Upper lobe of left lung (tissue), 6 donors: ENCODE measurements at regions not wholly inside any gene's neighbourhood (a gene's known extent, or its start where the extent isn't known, plus 50 kb on each side); places are given as distances from the start of the nearest gene placed in this dataset.

Source experiments
- ATAC-seq, 2 donors: fragments of 200-7000 bp; cut with Tn5 transposase; one replicate each; pipeline ENCODE4 v1.9.1; 2022; ENCODE audit warnings: mild to moderate bottlenecking in 2 of 2, moderate library complexity in 2 of 2; ENCODE audit not compliant: low FRiP score in 2 of 2
- DNase-seq, 2 donors: peaks; one replicate each; pipeline ENCODE4 v3.0.0-alpha.2; 2019 to 2020
- H3K27ac ChIP-seq, 4 donors: fragments of 200-600 bp; sonication (generic); one replicate each; pipeline ENCODE4 v1.5.1; 2016 to 2019
- H3K27me3 ChIP-seq, 4 donors: fragments of 200-600 bp; sonication (generic); one replicate each; pipeline ENCODE4 v1.5.1; 2017 to 2019
- H3K36me3 ChIP-seq, 4 donors: fragments of 200-600 bp; sonication (generic); one replicate each; pipeline ENCODE4 v1.5.1; 2016 to 2019
- H3K4me1 ChIP-seq, 4 donors: fragments of 200-600 bp; sonication (generic); one replicate each; pipeline ENCODE4 v1.5.1; 2018 to 2019
- H3K4me3 ChIP-seq, 4 donors: fragments of 200-600 bp; sonication (generic); one replicate each; pipeline ENCODE4 v1.5.1; 2017 to 2019; ENCODE audit warnings: mild to moderate bottlenecking in 2 of 4, moderate library complexity in 1 of 4
- H3K9me3 ChIP-seq, 4 donors: fragments of 200-600 bp; sonication (generic); one replicate each; pipeline ENCODE4 v1.5.1; 2018 to 2019
- CTCF ChIP-seq, 6 experiments: fragments of 450-650 bp in 4 of 6; fragments of 200-600 bp in 2 of 6; sonication (generic) in 2 of 6; IDR thresholded peaks; one replicate each; pipeline ENCODE4 v1.5.1; 2016 to 2019; ENCODE audit warnings: antibody characterized with exemption in 6 of 6
- EP300 ChIP-seq, 4 donors: sonication (generic); formaldehyde crosslinking; IDR thresholded peaks; one replicate each; pipeline ENCODE4 v1.5.1; 2017; ENCODE audit warnings: antibody characterized with exemption in 4 of 4, control low read depth in 2 of 4
- POLR2A ChIP-seq, 4 donors: fragments of 450-650 bp; IDR thresholded peaks; one replicate each; pipeline ENCODE4 v1.5.1; 2016 to 2017; ENCODE audit warnings: antibody characterized with exemption in 4 of 4, mild to moderate bottlenecking in 2 of 4
- POLR2AphosphoS5 ChIP-seq, 2 donors: sonication (generic); formaldehyde crosslinking; IDR thresholded peaks; one replicate each; pipeline ENCODE4 v1.5.1; 2017; ENCODE audit warnings: antibody characterized with exemption in 2 of 2
- WGBS, 2 donors: methylation state at CpG; one replicate each; pipeline ENCODE4 v1.1.5; 2017 to 2018; 5-methylcytosine and 5-hydroxymethylcytosine counted together
- donor health status: DM: no; HTN: no; CAD: no; lungs with moderate emphysema.
- donor health status: DM: no; HTN: yes; CAD: no; lungs with severe emphysema.

- no peak for DNase-seq
Observed at GRCh38 chr2:239902749-239903201, 122.4 kb downstream of the NDUFA10 start.

GRCh38 chr2:239898292-239898925 is 126.7 kb downstream of the NDUFA10 start:
- Histone ChIP-seq H3K36me3 (no peaks in the 10 kb centered on the region), H3K27ac (no peak overlapping the region), H3K9me3 (no peaks in the 10 kb centered on the region), H3K4me1 (no peaks in the 10 kb centered on the region), H3K27me3 (no peaks in the 10 kb centered on the region), H3K4me3 (no peak overlapping the region)
- ATAC-seq (no peak), DNase-seq (no peak)
- TF ChIP-seq CTCF (IDR thresholded peaks at IDR 0.05) (no peak), POLR2AphosphoS5 (IDR thresholded peaks at IDR 0.05) (no peak)
- whole genome bisulfite sequencing, 2 donors: 85 to 91% methylated on average over 11 to 12 of the region's 13 CpGs

More at GRCh38 chr2:239902749-239903201, 122.4 kb downstream of the NDUFA10 start:
- Histone ChIP-seq H3K9me3 (no peaks in the 10 kb centered on the region), H3K27me3 (no peaks in the 10 kb centered on the region), H3K36me3 (no peaks in the 10 kb centered on the region), H3K27ac (no peak overlapping the region), H3K4me1 (no peaks in the 10 kb centered on the region), H3K4me3 (no peak overlapping the region)
- WGBS, 2 donors: 55 to 59% methylated on average over 5 to 11 of the region's 11 CpGs
- TF ChIP-seq POLR2AphosphoS5 (IDR thresholded peaks at IDR 0.05): no peak
- TF ChIP-seq CTCF (IDR thresholded peaks at IDR 0.05): no peak
- no peak for TF ChIP-seq EP300 (IDR thresholded peaks at IDR 0.05)
- TF ChIP-seq POLR2A (IDR thresholded peaks at IDR 0.05): no peak
- ATAC-seq: no peak

GRCh38 chr2:239897596-239898235 is 127.4 kb downstream of the NDUFA10 start:
- H3K36me3 ChIP-seq: no peaks in the 10 kb centered on the region
- DNase-seq (no peak), ATAC-seq (no peak)

GRCh38 chr2:239896075-239896474 is 129.1 kb downstream of the NDUFA10 start:
- ATAC-seq (no peak), DNase-seq (no peak)
- Histone ChIP-seq H3K4me1 (no peaks in the 10 kb centered on the region), H3K4me3 (no peak overlapping the region), H3K27me3 (no peaks in the 10 kb centered on the region), H3K9me3 (no peaks in the 10 kb centered on the region), H3K27ac (no peak overlapping the region), H3K36me3 (no peaks in the 10 kb centered on the region)
- WGBS, 2 donors: 76 to 79% methylated on average over 8 of the region's 8 CpGs
- TF ChIP-seq POLR2AphosphoS5 (IDR thresholded peaks at IDR 0.05) (no peak), POLR2A (IDR thresholded peaks at IDR 0.05) (no peak), EP300 (IDR thresholded peaks at IDR 0.05) (no peak), CTCF (IDR thresholded peaks at IDR 0.05) (no peak)

More at GRCh38 chr2:239897596-239898235, 127.4 kb downstream of the NDUFA10 start:
- 90 to 93% methylated on average over 9 of the region's 9 CpGs for WGBS, 2 donors
- Histone ChIP-seq H3K9me3 (no peaks in the 10 kb centered on the region), H3K27me3 (no peaks in the 10 kb centered on the region), H3K27ac (no peak overlapping the region), H3K4me3 (no peak overlapping the region), H3K4me1 (no peaks in the 10 kb centered on the region)
- TF ChIP-seq POLR2AphosphoS5 (IDR thresholded peaks at IDR 0.05): no peak
- TF ChIP-seq EP300 (IDR thresholded peaks at IDR 0.05): no peak
- no peak for TF ChIP-seq CTCF (IDR thresholded peaks at IDR 0.05)
- TF ChIP-seq POLR2A (IDR thresholded peaks at IDR 0.05): no peak

GRCh38 chr2:239895669-239896068 is 129.5 kb downstream of the NDUFA10 start:
- TF ChIP-seq CTCF (IDR thresholded peaks at IDR 0.05) (no peak), EP300 (IDR thresholded peaks at IDR 0.05) (no peak)
- DNase-seq: no peak
- no peaks in the 10 kb centered on the region for H3K36me3 ChIP-seq
- WGBS, 2 donors: 76 to 81% methylated on average over 6 of the region's 6 CpGs
- no peak overlapping the region for H3K4me3 ChIP-seq
- H3K9me3 ChIP-seq: no peaks in the 10 kb centered on the region
- H3K4me1 ChIP-seq: no peaks in the 10 kb centered on the region
- H3K27me3 ChIP-seq: no peaks in the 10 kb centered on the region
- no peak for ATAC-seq
- no peak overlapping the region for H3K27ac ChIP-seq
